ENCODE measurements at regions not wholly inside any gene's neighbourhood (a gene's known extent, or its start where the extent isn't known, plus 50 kb on each side); places are given as distances from the start of the nearest gene placed in this dataset.

- Histone ChIP-seq H3K27me3 (ENCODE audit: control insufficient read depth, insufficient read depth, low read length) (no peaks in the 10 kb centered on the region), H3K27ac (ENCODE audit: low read length) (no peak overlapping the region), H3K4me1 (ENCODE audit: control insufficient read depth, insufficient read depth, low read length) (no peaks in the 10 kb centered on the region), H3K4me3 (ENCODE audit: low read length) (no peak overlapping the region), H3K9me3 (ENCODE audit: control insufficient read depth, insufficient read depth, low read length) (no peaks in the 10 kb centered on the region), H3K36me3 (ENCODE audit: control insufficient read depth, insufficient read depth, low read length) (no peaks in the 10 kb centered on the region)
- WGBS (ENCODE audit: insufficient coverage, insufficient read length) = no CpG with 5 or more reads among the region's 1 CpG
- DNase-seq (ENCODE audit: low read depth, low spot score) = no peak
Observed at GRCh38 chrX:121832446-121832845, 785.0 kb downstream of the GLUD2 start.

GRCh38 chrX:121836000-121836399 is 788.6 kb downstream of the GLUD2 start:
- H3K4me3 ChIP-seq (ENCODE audit: low read length) = no peak overlapping the region
- H3K27me3 ChIP-seq (ENCODE audit: control insufficient read depth, insufficient read depth, low read length) = no peaks in the 10 kb centered on the region
- H3K27ac ChIP-seq (ENCODE audit: low read length) = no peak overlapping the region
- DNase-seq (ENCODE audit: low read depth, low spot score) = no peak
- H3K4me1 ChIP-seq (ENCODE audit: control insufficient read depth, insufficient read depth, low read length) = no peaks in the 10 kb centered on the region
- no peaks in the 10 kb centered on the region for H3K36me3 ChIP-seq (ENCODE audit: control insufficient read depth, insufficient read depth, low read length)
- no CpG with 5 or more reads among the region's 1 CpG for WGBS (ENCODE audit: insufficient coverage, insufficient read length)
- H3K9me3 ChIP-seq (ENCODE audit: control insufficient read depth, insufficient read depth, low read length) = no peaks in the 10 kb centered on the region

GRCh38 chrX:121851033-121851432 is 803.6 kb downstream of the GLUD2 start:
- no peak overlapping the region for H3K4me3 ChIP-seq (ENCODE audit: low read length)
- no peak for DNase-seq (ENCODE audit: low read depth, low spot score)
- H3K36me3 ChIP-seq (ENCODE audit: control insufficient read depth, insufficient read depth, low read length) = no peaks in the 10 kb centered on the region
- H3K4me1 ChIP-seq (ENCODE audit: control insufficient read depth, insufficient read depth, low read length) = no peaks in the 10 kb centered on the region
- H3K27ac ChIP-seq (ENCODE audit: low read length) = no peak overlapping the region
- H3K9me3 ChIP-seq (ENCODE audit: control insufficient read depth, insufficient read depth, low read length) = no peaks in the 10 kb centered on the region
- no CpG with 5 or more reads among the region's 2 CpGs for WGBS (ENCODE audit: insufficient coverage, insufficient read length)
- no peaks in the 10 kb centered on the region for H3K27me3 ChIP-seq (ENCODE audit: control insufficient read depth, insufficient read depth, low read length)

GRCh38 chrX:121853762-121854613 is 806.6 kb downstream of the GLUD2 start:
- no peaks in the 10 kb centered on the region for H3K27me3 ChIP-seq (ENCODE audit: control insufficient read depth, insufficient read depth, low read length)
- H3K4me1 ChIP-seq (ENCODE audit: control insufficient read depth, insufficient read depth, low read length) = no peaks in the 10 kb centered on the region
- no peak overlapping the region for H3K4me3 ChIP-seq (ENCODE audit: low read length)
- H3K36me3 ChIP-seq (ENCODE audit: control insufficient read depth, insufficient read depth, low read length) = no peaks in the 10 kb centered on the region
- no CpG with 5 or more reads among the region's 27 CpGs for WGBS (ENCODE audit: insufficient coverage, insufficient read length)
- no peak for DNase-seq (ENCODE audit: low read depth, low spot score)
- H3K9me3 ChIP-seq (ENCODE audit: control insufficient read depth, insufficient read depth, low read length) = no peaks in the 10 kb centered on the region
- H3K27ac ChIP-seq (ENCODE audit: low read length) = no peak overlapping the region

GRCh38 chrX:121854614-121854911 is 807.2 kb downstream of the GLUD2 start:
- Histone ChIP-seq H3K9me3 (ENCODE audit: control insufficient read depth, insufficient read depth, low read length) (no peaks in the 10 kb centered on the region), H3K36me3 (ENCODE audit: control insufficient read depth, insufficient read depth, low read length) (no peaks in the 10 kb centered on the region), H3K4me1 (ENCODE audit: control insufficient read depth, insufficient read depth, low read length) (no peaks in the 10 kb centered on the region), H3K4me3 (ENCODE audit: low read length) (no peak overlapping the region), H3K27me3 (ENCODE audit: control insufficient read depth, insufficient read depth, low read length) (no peaks in the 10 kb centered on the region), H3K27ac (ENCODE audit: low read length) (no peak overlapping the region)
- no peak for DNase-seq (ENCODE audit: low read depth, low spot score)
- WGBS (ENCODE audit: insufficient coverage, insufficient read length) = no CpG with 5 or more reads among the region's 5 CpGs

GRCh38 chrX:121858867-121859647 is 811.6 kb downstream of the GLUD2 start:
- no peaks in the 10 kb centered on the region for H3K4me1 ChIP-seq (ENCODE audit: control insufficient read depth, insufficient read depth, low read length)
- WGBS (ENCODE audit: insufficient coverage, insufficient read length) = no CpG with 5 or more reads among the region's 8 CpGs
- no peaks in the 10 kb centered on the region for H3K36me3 ChIP-seq (ENCODE audit: control insufficient read depth, insufficient read depth, low read length)
- H3K9me3 ChIP-seq (ENCODE audit: control insufficient read depth, insufficient read depth, low read length) = no peaks in the 10 kb centered on the region
- H3K4me3 ChIP-seq (ENCODE audit: low read length) = no peak overlapping the region
- no peak overlapping the region for H3K27ac ChIP-seq (ENCODE audit: low read length)
- no peak for DNase-seq (ENCODE audit: low read depth, low spot score)
- H3K27me3 ChIP-seq (ENCODE audit: control insufficient read depth, insufficient read depth, low read length) = no peaks in the 10 kb centered on the region

- no CpG with 5 or more reads among the region's 7 CpGs for WGBS (ENCODE audit: insufficient coverage, insufficient read length)
- H3K9me3 ChIP-seq (ENCODE audit: control insufficient read depth, insufficient read depth, low read length) = no peaks in the 10 kb centered on the region
- H3K36me3 ChIP-seq (ENCODE audit: control insufficient read depth, insufficient read depth, low read length) = no peaks in the 10 kb centered on the region
- H3K4me3 ChIP-seq (ENCODE audit: low read length) = no peak overlapping the region
- no peaks in the 10 kb centered on the region for H3K27me3 ChIP-seq (ENCODE audit: control insufficient read depth, insufficient read depth, low read length)
- H3K4me1 ChIP-seq (ENCODE audit: control insufficient read depth, insufficient read depth, low read length) = no peaks in the 10 kb centered on the region
- H3K27ac ChIP-seq (ENCODE audit: low read length) = no peak overlapping the region
- no peak for DNase-seq (ENCODE audit: low read depth, low spot score)
Observed at GRCh38 chrX:121863976-121864375, 816.6 kb downstream of the GLUD2 start.

- no CpG with 5 or more reads among the region's 2 CpGs for WGBS (ENCODE audit: insufficient coverage, insufficient read length)
- no peaks in the 10 kb centered on the region for H3K9me3 ChIP-seq (ENCODE audit: control insufficient read depth, insufficient read depth, low read length)
- no peak for DNase-seq (ENCODE audit: low read depth, low spot score)
Observed at GRCh38 chrX:121864561-121864960, 817.2 kb downstream of the GLUD2 start.

GRCh38 chrX:121869876-121870477 is 822.6 kb downstream of the GLUD2 start:
- no peak for DNase-seq (ENCODE audit: low read depth, low spot score)
- no CpG with 5 or more reads among the region's 18 CpGs for WGBS (ENCODE audit: insufficient coverage, insufficient read length)
- Histone ChIP-seq H3K4me3 (ENCODE audit: low read length) (no peak overlapping the region), H3K27ac (ENCODE audit: low read length) (no peak overlapping the region), H3K27me3 (ENCODE audit: control insufficient read depth, insufficient read depth, low read length) (no peaks in the 10 kb centered on the region), H3K9me3 (ENCODE audit: control insufficient read depth, insufficient read depth, low read length) (no peaks in the 10 kb centered on the region), H3K36me3 (ENCODE audit: control insufficient read depth, insufficient read depth, low read length) (no peaks in the 10 kb centered on the region), H3K4me1 (ENCODE audit: control insufficient read depth, insufficient read depth, low read length) (no peaks in the 10 kb centered on the region)

More at GRCh38 chrX:121864561-121864960, 817.2 kb downstream of the GLUD2 start:
- Histone ChIP-seq H3K4me1 (ENCODE audit: control insufficient read depth, insufficient read depth, low read length) (no peaks in the 10 kb centered on the region), H3K27ac (ENCODE audit: low read length) (no peak overlapping the region), H3K27me3 (ENCODE audit: control insufficient read depth, insufficient read depth, low read length) (no peaks in the 10 kb centered on the region), H3K4me3 (ENCODE audit: low read length) (no peak overlapping the region), H3K36me3 (ENCODE audit: control insufficient read depth, insufficient read depth, low read length) (no peaks in the 10 kb centered on the region)

- Histone ChIP-seq H3K4me3 (ENCODE audit: low read length) (no peak overlapping the region), H3K9me3 (ENCODE audit: control insufficient read depth, insufficient read depth, low read length) (no peaks in the 10 kb centered on the region), H3K27me3 (ENCODE audit: control insufficient read depth, insufficient read depth, low read length) (no peaks in the 10 kb centered on the region), H3K36me3 (ENCODE audit: control insufficient read depth, insufficient read depth, low read length) (no peaks in the 10 kb centered on the region), H3K4me1 (ENCODE audit: control insufficient read depth, insufficient read depth, low read length) (no peaks in the 10 kb centered on the region), H3K27ac (ENCODE audit: low read length) (no peak overlapping the region)
- DNase-seq (ENCODE audit: low read depth, low spot score) = no peak
- no CpG with 5 or more reads among the region's 12 CpGs for WGBS (ENCODE audit: insufficient coverage, insufficient read length)
Observed at GRCh38 chrX:121871122-121871521, 823.7 kb downstream of the GLUD2 start.
